DOHH2 (cell line): ENCODE measurements at regions not wholly inside any gene's neighbourhood (a gene's known extent, or its start where the extent isn't known, plus 50 kb on each side); places are given as distances from the start of the nearest gene placed in this dataset.

Source experiments
- CTCF ChIP-seq: fragments of 200-600 bp; sonication (generic); IDR thresholded peaks from one replicate; pipeline ENCODE4 v1.5.1; 2014; ENCODE audit warnings: antibody characterized with exemption, mild to moderate bottlenecking, low read depth, low read length; ENCODE audit not compliant: poor library complexity, severe bottlenecking
- EZH2phosphoT487 ChIP-seq: fragments of 200-600 bp; sonication (generic); IDR thresholded peaks from 2 replicates; pipeline ENCODE4 v1.6.1; 2017; ENCODE audit warnings: borderline replicate concordance, mild to moderate bottlenecking, antibody characterized with exemption, low read length, moderate library complexity, mixed read lengths

GRCh38 chr4:171202908-171203307, 610.3 kb upstream of the GALNTL6 start:
- TF ChIP-seq CTCF (no peak), EZH2phosphoT487 (no peak)
